Neural progenitor cell (in vitro differentiated cells): ENCODE measurements at regions not wholly inside any gene's neighbourhood (a gene's known extent, or its start where the extent isn't known, plus 50 kb on each side); places are given as distances from the start of the nearest gene placed in this dataset.

Experiments
- CTCF ChIP-seq: fragments of 200-600 bp; sonication (generic); IDR thresholded peaks from 2 replicates; pipeline ENCODE4 v1.5.1; 2017; ENCODE audit warnings: antibody characterized with exemption, mild to moderate bottlenecking
- EZH2 ChIP-seq: fragments of 200-600 bp; sonication (generic); IDR thresholded peaks from 2 replicates; pipeline ENCODE4 v1.6.1; 2017; ENCODE audit warnings: antibody characterized with exemption, mild to moderate bottlenecking, moderate library complexity

DNA sequence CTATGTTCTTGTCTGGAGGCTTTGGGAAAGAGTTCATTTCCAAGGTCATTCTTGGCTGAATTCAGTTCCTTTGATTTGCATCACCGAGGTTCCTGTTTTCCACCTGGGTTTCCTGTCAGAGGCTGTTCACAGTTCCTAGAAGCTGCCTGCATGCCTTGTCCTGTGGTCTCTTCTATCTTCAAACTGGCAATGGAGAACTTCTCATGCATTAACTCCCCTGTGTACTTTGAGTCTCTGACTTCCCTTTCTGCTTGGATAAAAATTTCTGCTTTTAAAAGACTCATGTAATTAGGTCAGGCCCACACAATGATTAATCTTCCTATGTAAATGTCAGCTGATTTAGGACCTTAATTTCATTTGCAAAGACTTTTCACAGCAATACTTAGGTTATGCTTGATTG lies 499.3 kb upstream of the FANCL start:
- TF ChIP-seq EZH2 (no peak), CTCF (no peak)
